ENCODE measurements at regions not wholly inside any gene's neighbourhood (a gene's known extent, or its start where the extent isn't known, plus 50 kb on each side); places are given as distances from the start of the nearest gene placed in this dataset.
"Not testable (repeated sequence)": the region's sequence is repeated elsewhere in the genome, so short reads cannot be mapped to it uniquely, and the experiment has no call there.

GRCh38 chr12:65740873-65741600 lies 83.2 kb upstream of the HMGA2 start:
- H3K4me3 Mint-ChIP-seq (ENCODE audit: unreplicated experiment) = peak overlapping the region; percentile 93
- TF ChIP-seq, protein P1, sequence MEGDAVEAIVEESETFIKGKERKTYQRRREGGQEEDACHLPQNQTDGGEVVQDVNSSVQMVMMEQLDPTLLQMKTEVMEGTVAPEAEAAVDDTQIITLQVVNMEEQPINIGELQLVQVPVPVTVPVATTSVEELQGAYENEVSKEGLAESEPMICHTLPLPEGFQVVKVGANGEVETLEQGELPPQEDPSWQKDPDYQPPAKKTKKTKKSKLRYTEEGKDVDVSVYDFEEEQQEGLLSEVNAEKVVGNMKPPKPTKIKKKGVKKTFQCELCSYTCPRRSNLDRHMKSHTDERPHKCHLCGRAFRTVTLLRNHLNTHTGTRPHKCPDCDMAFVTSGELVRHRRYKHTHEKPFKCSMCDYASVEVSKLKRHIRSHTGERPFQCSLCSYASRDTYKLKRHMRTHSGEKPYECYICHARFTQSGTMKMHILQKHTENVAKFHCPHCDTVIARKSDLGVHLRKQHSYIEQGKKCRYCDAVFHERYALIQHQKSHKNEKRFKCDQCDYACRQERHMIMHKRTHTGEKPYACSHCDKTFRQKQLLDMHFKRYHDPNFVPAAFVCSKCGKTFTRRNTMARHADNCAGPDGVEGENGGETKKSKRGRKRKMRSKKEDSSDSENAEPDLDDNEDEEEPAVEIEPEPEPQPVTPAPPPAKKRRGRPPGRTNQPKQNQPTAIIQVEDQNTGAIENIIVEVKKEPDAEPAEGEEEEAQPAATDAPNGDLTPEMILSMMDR (IDR thresholded peaks at IDR 0.05) = no peak
- DNase-seq (ENCODE audit: low spot score) = no peak
- H3K36me3 Mint-ChIP-seq (ENCODE audit: low read depth) = peaks cover 3% of the 10 kb centered on the region
- no peaks in the 10 kb centered on the region for H3K9me3 Mint-ChIP-seq (ENCODE audit: low read depth)
- peaks cover 16% of the 10 kb centered on the region for H3K4me1 Mint-ChIP-seq (ENCODE audit: low read depth)
- H3K27ac Mint-ChIP-seq (ENCODE audit: unreplicated experiment) = peak overlapping the region; percentile 58
- no peaks in the 10 kb centered on the region for H3K27me3 Mint-ChIP-seq (ENCODE audit: low read depth)

GRCh38 chr12:65741656-65742017 lies 82.6 kb upstream of the HMGA2 start:
- Mint-ChIP-seq H3K4me1 (ENCODE audit: low read depth) (peaks cover 16% of the 10 kb centered on the region), H3K9me3 (ENCODE audit: low read depth) (no peaks in the 10 kb centered on the region), H3K27ac (ENCODE audit: unreplicated experiment) (peak overlapping the region; percentile 93)

GRCh38 chr12:65742018-65743010 lies 82.0 kb upstream of the HMGA2 start:
- peak overlapping the region; percentile 93 for H3K4me3 Mint-ChIP-seq (ENCODE audit: unreplicated experiment)
- peak overlapping the region; percentile 93 for H3K27ac Mint-ChIP-seq (ENCODE audit: unreplicated experiment)
- peaks cover 16% of the 10 kb centered on the region for H3K4me1 Mint-ChIP-seq (ENCODE audit: low read depth)
- H3K9me3 Mint-ChIP-seq (ENCODE audit: low read depth) = no peaks in the 10 kb centered on the region
- TF ChIP-seq, protein P1 (IDR thresholded peaks at IDR 0.05) = no peak
- H3K27me3 Mint-ChIP-seq (ENCODE audit: low read depth) = no peaks in the 10 kb centered on the region
- no peak for DNase-seq (ENCODE audit: low spot score)
- H3K36me3 Mint-ChIP-seq (ENCODE audit: low read depth) = no peaks in the 10 kb centered on the region

More at GRCh38 chr12:65741656-65742017, 82.6 kb upstream of the HMGA2 start:
- Mint-ChIP-seq H3K27me3 (ENCODE audit: low read depth) (no peaks in the 10 kb centered on the region), H3K4me3 (ENCODE audit: unreplicated experiment) (peak overlapping the region; percentile 93), H3K36me3 (ENCODE audit: low read depth) (peaks cover 3% of the 10 kb centered on the region)
- no peak for DNase-seq (ENCODE audit: low spot score)
- TF ChIP-seq, protein P1 (IDR thresholded peaks at IDR 0.05) = no peak

DNA sequence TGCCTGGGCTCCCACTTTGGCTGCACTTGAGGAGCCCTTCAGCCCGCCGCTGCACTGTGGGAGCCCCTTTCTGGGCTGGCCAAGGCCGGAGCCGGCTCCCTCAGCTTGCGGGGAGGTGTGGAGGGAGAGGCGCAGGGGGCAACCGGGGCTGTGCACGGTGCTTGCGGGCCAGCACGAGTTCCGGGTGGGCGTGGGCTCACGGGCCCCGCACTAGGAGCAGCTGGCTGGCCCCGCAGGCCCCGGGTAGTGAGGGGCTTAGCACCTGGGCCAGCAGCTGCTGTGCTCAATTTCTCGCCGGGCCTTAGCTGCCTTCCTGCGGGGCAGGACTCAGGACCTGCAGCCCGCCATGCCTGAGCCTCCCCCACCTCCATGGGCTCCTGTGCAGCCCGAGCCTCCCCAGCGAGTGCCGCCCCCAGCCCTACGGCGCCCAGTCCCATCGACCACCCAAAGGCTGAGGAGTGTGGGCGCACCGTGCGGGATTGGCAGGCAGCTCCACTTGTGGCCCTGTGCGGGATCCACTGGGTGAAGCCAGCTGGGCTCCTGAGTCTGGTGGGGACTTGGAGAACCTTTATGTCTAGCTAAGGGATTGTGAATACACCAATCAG lies 79.9 kb upstream of the HMGA2 start:
- H3K4me3 Mint-ChIP-seq (ENCODE audit: unreplicated experiment); H3K36me3 Mint-ChIP-seq (ENCODE audit: low read depth): not testable (repeated sequence)

DNA sequence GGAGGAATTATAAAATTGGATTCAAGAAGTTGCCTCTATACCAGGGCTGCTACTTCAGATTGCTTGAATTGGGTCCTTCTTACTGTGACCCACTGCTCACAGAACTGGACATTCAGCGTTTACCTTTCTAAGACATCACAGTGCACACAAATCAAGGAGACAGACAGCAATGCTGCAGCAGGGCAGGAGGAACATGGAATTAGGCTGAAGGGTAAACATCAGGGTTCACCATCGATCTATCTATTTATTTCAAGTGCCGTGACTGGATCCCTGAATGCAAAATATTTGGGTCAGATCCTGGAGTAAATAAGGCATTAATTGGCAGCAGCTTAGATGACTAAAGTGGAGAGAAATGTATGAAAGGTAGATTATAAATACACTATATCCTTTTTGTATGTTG lies 76.9 kb upstream of the HMGA2 start:
- no peak overlapping the region for H3K4me3 Mint-ChIP-seq (ENCODE audit: unreplicated experiment)
- H3K36me3 Mint-ChIP-seq (ENCODE audit: low read depth) = no peaks in the 10 kb centered on the region
- no peaks in the 10 kb centered on the region for H3K9me3 Mint-ChIP-seq (ENCODE audit: low read depth)
- H3K27ac Mint-ChIP-seq (ENCODE audit: unreplicated experiment) = no peak overlapping the region
- peaks cover 7% of the 10 kb centered on the region for H3K4me1 Mint-ChIP-seq (ENCODE audit: low read depth)
- TF ChIP-seq, protein P1 (IDR thresholded peaks at IDR 0.05) = no peak
- no peak for DNase-seq (ENCODE audit: low spot score)
- no peaks in the 10 kb centered on the region for H3K27me3 Mint-ChIP-seq (ENCODE audit: low read depth)

More for the DNA sequence above, 79.9 kb upstream of the HMGA2 start:
- H3K27me3 Mint-ChIP-seq (ENCODE audit: low read depth); H3K27ac Mint-ChIP-seq (ENCODE audit: unreplicated experiment); H3K9me3 Mint-ChIP-seq (ENCODE audit: low read depth); DNase-seq (ENCODE audit: low spot score): not testable (repeated sequence)
- H3K4me1 Mint-ChIP-seq (ENCODE audit: low read depth) = peaks cover 16% of the 10 kb centered on the region

Measured in chondrocyte (in vitro differentiated cells).